DMS79 (cell line): ENCODE measurements at regions not wholly inside any gene's neighbourhood (a gene's known extent, or its start where the extent isn't known, plus 50 kb on each side); places are given as distances from the start of the nearest gene placed in this dataset.
A peak's percentile ranks its signal among the peaks of the same experiment; 100 is the strongest.

Experiments used
- DNase-seq: peaks from one replicate; lab custom pipeline; 2025; lab: John Stamatoyannopoulos, UW

- no peak for DNase-seq
Observed at GRCh38 chr2:7210712-7211111, 293.5 kb downstream of the RNF144A start.

GRCh38 chr2:7225848-7226247 lies 308.6 kb downstream of the RNF144A start:
- no peak for DNase-seq

GRCh38 chr2:7226501-7226900 lies 309.3 kb downstream of the RNF144A start:
- DNase-seq, result no peak

GRCh38 chr2:7233126-7233525 lies 315.9 kb downstream of the RNF144A start:
- DNase-seq, result no peak

GRCh38 chr2:7237466-7237865 lies 320.3 kb downstream of the RNF144A start:
- DNase-seq, result no peak

- no peak for DNase-seq
Observed at GRCh38 chr2:7239078-7239477, 321.9 kb downstream of the RNF144A start.

- DNase-seq, result no peak
Observed at GRCh38 chr2:7241041-7241745, 324.0 kb downstream of the RNF144A start.

- DNase-seq, result no peak
Observed at GRCh38 chr2:7242189-7242867, 325.1 kb downstream of the RNF144A start.

- no peak for DNase-seq
Observed at GRCh38 chr2:7243276-7243675, 326.1 kb downstream of the RNF144A start.

GRCh38 chr2:7256377-7256776 lies 339.2 kb downstream of the RNF144A start:
- no peak for DNase-seq

- DNase-seq, result no peak
Observed at GRCh38 chr2:7262727-7263126, 345.5 kb downstream of the RNF144A start.

GRCh38 chr2:7264791-7265190 lies 347.6 kb downstream of the RNF144A start:
- DNase-seq, result no peak

- no peak for DNase-seq
Observed at GRCh38 chr2:7265286-7265685, 348.1 kb downstream of the RNF144A start.

- no peak for DNase-seq
Observed at GRCh38 chr2:7269106-7269643, 352.0 kb downstream of the RNF144A start.

- DNase-seq, result peak; percentile 87
Observed at GRCh38 chr2:7270011-7270431, 352.8 kb downstream of the RNF144A start.

GRCh38 chr2:7272210-7272609 lies 355.0 kb downstream of the RNF144A start:
- peak; percentile 72 for DNase-seq

GRCh38 chr2:7278984-7279383 lies 361.8 kb downstream of the RNF144A start:
- no peak for DNase-seq

- DNase-seq, result no peak
Observed at GRCh38 chr2:7279421-7279949, 362.3 kb downstream of the RNF144A start.

- no peak for DNase-seq
Observed at GRCh38 chr2:7280790-7281189, 363.6 kb downstream of the RNF144A start.

GRCh38 chr2:7281231-7282201 lies 364.3 kb downstream of the RNF144A start:
- DNase-seq, result no peak

- no peak for DNase-seq
Observed at GRCh38 chr2:7286120-7286519, 368.9 kb downstream of the RNF144A start.

- no peak for DNase-seq
Observed at GRCh38 chr2:7288484-7288883, 371.3 kb downstream of the RNF144A start.
